Astrocyte of the cerebellum (primary cell): ENCODE measurements at regions not wholly inside any gene's neighbourhood (a gene's known extent, or its start where the extent isn't known, plus 50 kb on each side); places are given as distances from the start of the nearest gene placed in this dataset.
"Not testable (repeated sequence)": the region's sequence is repeated elsewhere in the genome, so short reads cannot be mapped to it uniquely, and the experiment has no call there.

Source experiments
- DNase-seq: peaks from one replicate; pipeline ENCODE4 v3.0.0-alpha.2; 2011; ENCODE audit warnings: low read depth
- H3K4me3 ChIP-seq: 2 replicates; pipeline ENCODE4 v1.5.1; 2011; ENCODE audit warnings: mild to moderate bottlenecking, low read depth, low read length, moderate library complexity
- CTCF ChIP-seq: IDR thresholded peaks from 2 replicates; pipeline ENCODE4 v1.5.1; 2012; ENCODE audit warnings: low read length, low read depth, moderate library complexity, mild to moderate bottlenecking; ENCODE audit errors: missing control alignments
- in situ Hi-C: cut with HindIII; loops from 2 replicates; pipeline ENCODE4 v1.10.0; 2017; ENCODE audit warnings: low sequenced_read_pairs

GRCh38 chr2:215866606-215867005 is 146.7 kb downstream of the MREG start:
- DNase-seq, result no peak
- TF ChIP-seq CTCF, result no peak
- in situ Hi-C loops, result no loop called here

GRCh38 chr2:215863687-215864086 is 149.7 kb downstream of the MREG start:
- TF ChIP-seq CTCF, result no peak
- in situ Hi-C loops, result no loop called here
- no peak for DNase-seq
- H3K4me3 ChIP-seq, result no peak overlapping the region

More at GRCh38 chr2:215866606-215867005, 146.7 kb downstream of the MREG start:
- no peak overlapping the region for H3K4me3 ChIP-seq

GRCh38 chr2:215862351-215862771 is 151.0 kb downstream of the MREG start:
- TF ChIP-seq CTCF, result no peak
- H3K4me3 ChIP-seq, result no peak overlapping the region
- DNase-seq, result no peak
- in situ Hi-C loops, result no loop called here

GRCh38 chr2:215861607-215862350 is 151.6 kb downstream of the MREG start:
- no peak overlapping the region for H3K4me3 ChIP-seq
- DNase-seq, result no peak
- TF ChIP-seq CTCF, result no peak
- in situ Hi-C loops, result no loop called here

- H3K4me3 ChIP-seq, result no peak overlapping the region
- DNase-seq, result no peak
- in situ Hi-C loops, result no loop called here
- TF ChIP-seq CTCF, result no peak
These were observed 157.3 kb downstream of the MREG start for GRCh38 chr2:215856080-215856479.

GRCh38 chr2:215855308-215855707 is 158.0 kb downstream of the MREG start:
- DNase-seq, in situ Hi-C loops, H3K4me3 ChIP-seq: not testable (repeated sequence)

GRCh38 chr2:215854008-215854407 is 159.3 kb downstream of the MREG start:
- TF ChIP-seq CTCF, result no peak
- DNase-seq, result no peak
- no peak overlapping the region for H3K4me3 ChIP-seq

More at GRCh38 chr2:215854008-215854407, 159.3 kb downstream of the MREG start:
- in situ Hi-C loops, result no loop called here
